GM12878 (cell line): ENCODE measurements at regions not wholly inside any gene's neighbourhood (a gene's known extent, or its start where the extent isn't known, plus 50 kb on each side); places are given as distances from the start of the nearest gene placed in this dataset.

Experiments
- ATAC-seq: fragments of 200-7000 bp; cut with Tn5 transposase; 3 replicates; pipeline ENCODE4 v1.9.1; 2020; ENCODE audit warnings: mild to moderate bottlenecking, moderate library complexity
- BruUV-seq: library from RNA; stranded (reverse); fragments of 400-500 nt; replicated peaks from 2 replicates; lab custom pipeline; 2021; lab: Mats Ljungman, UMichigan
- CTCF ChIA-PET: fragments of 300-600 bp; sonication (Branson Sonifier 250); formaldehyde crosslinking; extraction: SDS; loops from one replicate; lab custom pipeline; 2021; ENCODE audit warnings: inconsistent platforms; lab: Yijun Ruan, JAX
- POLR2A ChIA-PET: fragments of 350-600 bp; formaldehyde crosslinking; extraction: SDS; loops from one replicate; lab custom pipeline; 2021; ENCODE audit warnings: inconsistent platforms; lab: Charles Lee
- RAD21 ChIA-PET: fragments of 300-600 bp; sonication (Branson Sonifier 250); formaldehyde crosslinking; loops from one replicate; lab custom pipeline; 2023; ENCODE audit warnings: antibody characterized with exemption; ENCODE audit not compliant: unreplicated experiment; lab: Charles Lee
- SMC1A ChIA-PET: fragments of 300-600 bp; sonication (Branson Sonifier 250); formaldehyde crosslinking; loops from one replicate; lab custom pipeline; 2023; ENCODE audit not compliant: unreplicated experiment, uncharacterized antibody; lab: Charles Lee
- DNase-seq: peaks from one replicate; pipeline ENCODE4 v3.0.0-alpha.2; 2011; ENCODE audit warnings: low read depth, low spot score
- FAIRE-seq: peaks from 3 replicates; lab custom pipeline; 2011; peaks lifted over from hg19 to GRCh38; lab: Jason Lieb, UNC
- H2AFZ ChIP-seq: 2 replicates; pipeline ENCODE4 v1.6.0; 2011; ENCODE audit warnings: low read depth, low read length, control low read depth; ENCODE audit not compliant: control insufficient read depth
- H3K27ac ChIP-seq: 2 replicates; pipeline ENCODE4 v1.5.1; 2011; ENCODE audit warnings: control low read depth; ENCODE audit not compliant: control insufficient read depth, insufficient read depth
- H3K27me3 ChIP-seq, 2 experiments: replicated peaks in 1 of 2; 2 replicates each; pipeline versions ENCODE4 v1.6.0 to v1.6.1; 2011; ENCODE audit warnings: low read length in 1 of 2; ENCODE audit not compliant: control insufficient read depth in 2 of 2, insufficient read depth in 2 of 2
- H3K36me3 ChIP-seq, 2 experiments: 2 replicates each; pipeline ENCODE4 v1.5.1; 2011; ENCODE audit warnings: low read length in 1 of 2; ENCODE audit not compliant: control insufficient read depth in 2 of 2, insufficient read depth in 2 of 2
- H3K4me1 ChIP-seq: 2 replicates; pipeline ENCODE4 v1.6.1; 2011; ENCODE audit warnings: mild to moderate bottlenecking, low read length, moderate library complexity, mixed read lengths; ENCODE audit not compliant: control insufficient read depth, insufficient read depth
- H3K4me2 ChIP-seq: 2 replicates; pipeline ENCODE4 v1.6.0; 2011; ENCODE audit warnings: control low read depth; ENCODE audit not compliant: control insufficient read depth, insufficient read depth
- H3K4me3 ChIP-seq: fragments of 200-600 bp; sonication (generic); 2 replicates; pipeline ENCODE4 v1.5.1; 2016
- H3K79me2 ChIP-seq: 2 replicates; pipeline ENCODE4 v1.6.0; 2011; ENCODE audit warnings: low read length; ENCODE audit not compliant: control insufficient read depth, insufficient read depth
- H3K9ac ChIP-seq: 2 replicates; pipeline ENCODE4 v1.8.0; 2011; ENCODE audit warnings: low read length, control low read depth, mixed read lengths; ENCODE audit not compliant: control insufficient read depth, insufficient read depth
- H3K9me3 ChIP-seq: replicated peaks from 3 replicates; pipeline ENCODE4 v1.5.1; 2011; ENCODE audit warnings: mild to moderate bottlenecking, low read length; ENCODE audit not compliant: control insufficient read depth, insufficient read depth
- H4K20me1 ChIP-seq: 2 replicates; pipeline ENCODE4 v1.6.0; 2011; ENCODE audit not compliant: control insufficient read depth, insufficient read depth
- BACH1 ChIP-seq: fragments of 450-650 bp; IDR thresholded peaks from 2 replicates; pipeline ENCODE4 v1.6.1; 2017; ENCODE audit warnings: mild to moderate bottlenecking, borderline replicate concordance
- BRCA1 ChIP-seq: IDR thresholded peaks from 2 replicates; pipeline ENCODE4 v1.6.1; 2011; ENCODE audit warnings: low read depth, low read length, improper control_type of control experiment
- CBX5 ChIP-seq: sonication (generic); IDR thresholded peaks from 2 replicates; pipeline ENCODE4 v1.6.1; 2016; ENCODE audit warnings: low read depth, moderate library complexity, mild to moderate bottlenecking, inconsistent platforms
- CHD2 ChIP-seq: IDR thresholded peaks from 2 replicates; pipeline ENCODE4 v1.6.1; 2011; ENCODE audit warnings: low read depth, low read length, improper control_type of control experiment, borderline replicate concordance
- EED ChIP-seq: sonication (generic); IDR thresholded peaks from 2 replicates; pipeline ENCODE4 v1.6.1; 2016; ENCODE audit warnings: antibody characterized with exemption, low read depth
- ESRRA ChIP-seq: IDR thresholded peaks from 2 replicates; pipeline ENCODE4 v1.6.1; 2012; ENCODE audit warnings: mild to moderate bottlenecking, low read length, improper control_type of control experiment
- FOS ChIP-seq: IDR thresholded peaks from 3 replicates; pipeline ENCODE4 v1.6.1; 2011; ENCODE audit warnings: borderline replicate concordance; ENCODE audit not compliant: insufficient read length; ENCODE audit errors: extremely low read depth
- MEF2A ChIP-seq: IDR thresholded peaks from 2 replicates; pipeline ENCODE4 v1.6.1; 2011; ENCODE audit warnings: low read depth, mild to moderate bottlenecking, low read length, moderate library complexity; ENCODE audit not compliant: insufficient read depth
- MYC ChIP-seq: IDR thresholded peaks from 2 replicates; pipeline ENCODE4 v1.6.1; 2011; ENCODE audit warnings: mild to moderate bottlenecking, low read length, moderate library complexity, inconsistent platforms; ENCODE audit not compliant: insufficient read depth, insufficient replicate concordance, insufficient read length, severe bottlenecking
- NBN ChIP-seq: fragments of 450-650 bp; IDR thresholded peaks from 2 replicates; pipeline ENCODE4 v1.6.1; 2016
- PAX5 ChIP-seq: IDR thresholded peaks from 2 replicates; pipeline ENCODE4 v1.6.1; 2011; ENCODE audit warnings: low read depth, low read length, borderline replicate concordance
- RCOR1 ChIP-seq: conservative IDR thresholded peaks from 2 replicates; pipeline ENCODE4 v1.6.1; 2012; ENCODE audit warnings: low read depth, low read length, improper control_type of control experiment
- SP1 ChIP-seq: IDR thresholded peaks from one replicate; pipeline ENCODE4 v1.6.1; 2011; ENCODE audit warnings: low read depth, low read length
- SUPT20H ChIP-seq: IDR thresholded peaks from 2 replicates; pipeline ENCODE4 v1.6.1; 2011; ENCODE audit warnings: low read depth, mild to moderate bottlenecking, low read length, moderate library complexity, borderline replicate concordance; ENCODE audit not compliant: control insufficient read depth
- YBX1 ChIP-seq: fragments of 450-650 bp; IDR thresholded peaks from 2 replicates; pipeline ENCODE4 v1.6.1; 2016; ENCODE audit warnings: antibody characterized with exemption
- whole genome bisulfite sequencing: methylation state at CpG from one replicate; pipeline ENCODE4 v1.1.6; 2016; ENCODE audit warnings: low lambda C conversion rate; ENCODE audit not compliant: insufficient replicate concordance, insufficient coverage; ENCODE audit errors: missing lambda C conversion rate; 5-methylcytosine and 5-hydroxymethylcytosine counted together
- in situ Hi-C: fragments of 300-500 bp; cut with MboI; formaldehyde crosslinking; loops from 9 replicates; pipeline ENCODE4 v1.14.3; 2018; ENCODE audit warnings: mixed read lengths
- intact Hi-C: fragments of 100-400 bp; cut with micrococcal nuclease; formaldehyde crosslinking; loops from one replicate; pipeline ENCODE4 v1.14.2; 2022; ENCODE audit not compliant: unreplicated experiment
- TF ChIP-seq, protein P1 (sequence below): IDR thresholded peaks from 2 replicates; pipeline ENCODE4 v1.6.1; 2011; ENCODE audit warnings: low read depth, mild to moderate bottlenecking, low read length, moderate library complexity, borderline replicate concordance; ENCODE audit errors: extremely low read depth

DNA sequence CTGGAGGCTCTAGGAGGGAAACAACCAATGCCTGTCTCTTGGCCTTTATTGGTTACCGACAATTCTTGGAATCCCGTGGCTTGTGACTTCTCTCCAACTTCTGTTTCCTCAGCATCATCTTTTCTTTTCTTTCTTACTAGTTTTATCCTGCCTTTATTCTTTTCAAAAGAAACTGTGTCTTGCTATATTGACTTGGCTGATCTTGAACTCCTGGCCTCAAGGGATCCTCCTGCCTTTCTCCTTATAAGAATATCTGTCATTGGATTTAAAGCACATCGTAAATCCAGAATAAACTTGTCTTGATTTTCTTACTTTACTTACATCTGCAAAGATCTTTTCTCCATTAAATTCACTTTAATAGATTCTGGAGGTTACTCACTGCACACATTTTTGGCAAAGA is 49.9 kb upstream of the UGT2B10 start:
- Histone ChIP-seq H2AFZ (no peak overlapping the region), H3K4me3 (no peak overlapping the region), H3K9ac (no peak overlapping the region), H4K20me1 (no peaks in the 10 kb centered on the region), H3K9me3 (no peaks in the 10 kb centered on the region), H3K27ac (no peak overlapping the region), H3K4me2 (no peak overlapping the region), H3K36me3 (no peaks in the 10 kb centered on the region), H3K79me2 (no peaks in the 10 kb centered on the region), H3K4me1 (no peaks in the 10 kb centered on the region), H3K27me3 (no peaks in the 10 kb centered on the region)
- ChIA-PET CTCF (no interaction called here), POLR2A (no interaction called here), SMC1A (no interaction called here), RAD21 (no interaction called here)
- in situ Hi-C loops = no loop called here
- WGBS = 9% methylated on average over 3 of the region's 3 CpGs
- ATAC-seq = no peak
- intact Hi-C loops = no loop called here
- no peak for TF ChIP-seq EED
- no peak for TF ChIP-seq RCOR1
- no peak for TF ChIP-seq ESRRA
- no peak for TF ChIP-seq BRCA1
- TF ChIP-seq YBX1 = no peak
- no peak for TF ChIP-seq MEF2A
- TF ChIP-seq FOS = no peak
- TF ChIP-seq, protein P1, sequence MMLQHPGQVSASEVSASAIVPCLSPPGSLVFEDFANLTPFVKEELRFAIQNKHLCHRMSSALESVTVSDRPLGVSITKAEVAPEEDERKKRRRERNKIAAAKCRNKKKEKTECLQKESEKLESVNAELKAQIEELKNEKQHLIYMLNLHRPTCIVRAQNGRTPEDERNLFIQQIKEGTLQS = no peak
- no peak for TF ChIP-seq MYC
- no peak for TF ChIP-seq NBN
- no peak for TF ChIP-seq SP1
- TF ChIP-seq PAX5 = no peak
- no peak for TF ChIP-seq SUPT20H
- no peak for TF ChIP-seq CHD2
- TF ChIP-seq BACH1 = no peak
- TF ChIP-seq CBX5 = no peak
- no peak for FAIRE-seq
- DNase-seq = no peak
- BruUV-seq = no TSS peak
